MM.1S (cell line): ENCODE measurements at regions not wholly inside any gene's neighbourhood (a gene's known extent, or its start where the extent isn't known, plus 50 kb on each side); places are given as distances from the start of the nearest gene placed in this dataset.

Source experiments
- EZH2 ChIP-seq: fragments of 300-600 bp; sonication (generic); optimal IDR thresholded peaks from 2 replicates; pipeline ENCODE3; 2017; ENCODE audit warnings: low read depth, mild to moderate bottlenecking, antibody characterized with exemption, low read length, mixed read lengths
- TF ChIP-seq, protein P1 (sequence below): fragments of 300-600 bp; sonication (generic); IDR thresholded peaks from 2 replicates; pipeline ENCODE4 v1.5.1; 2016; ENCODE audit warnings: antibody characterized with exemption, low read length, mixed read lengths

DNA sequence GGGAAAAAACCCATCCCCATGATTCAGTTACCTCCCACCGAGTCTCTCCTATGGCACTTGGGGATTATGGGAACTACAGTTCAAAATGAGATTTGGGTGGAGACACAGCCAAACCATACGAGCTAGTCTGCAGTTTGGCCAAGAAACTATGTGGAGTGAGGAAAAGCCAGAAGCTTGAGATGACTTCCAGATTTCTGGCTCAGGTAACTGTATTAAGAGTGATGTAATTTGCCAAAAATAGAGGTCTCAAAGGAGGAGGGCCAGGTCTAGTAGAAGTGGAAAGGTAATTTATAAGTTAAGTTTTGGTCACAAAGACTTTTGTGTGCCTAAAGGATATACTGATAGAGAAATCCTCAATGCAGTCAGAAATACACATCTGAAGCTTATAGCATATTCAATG, 279.7 kb upstream of the MGMT start:
- TF ChIP-seq, protein P1, sequence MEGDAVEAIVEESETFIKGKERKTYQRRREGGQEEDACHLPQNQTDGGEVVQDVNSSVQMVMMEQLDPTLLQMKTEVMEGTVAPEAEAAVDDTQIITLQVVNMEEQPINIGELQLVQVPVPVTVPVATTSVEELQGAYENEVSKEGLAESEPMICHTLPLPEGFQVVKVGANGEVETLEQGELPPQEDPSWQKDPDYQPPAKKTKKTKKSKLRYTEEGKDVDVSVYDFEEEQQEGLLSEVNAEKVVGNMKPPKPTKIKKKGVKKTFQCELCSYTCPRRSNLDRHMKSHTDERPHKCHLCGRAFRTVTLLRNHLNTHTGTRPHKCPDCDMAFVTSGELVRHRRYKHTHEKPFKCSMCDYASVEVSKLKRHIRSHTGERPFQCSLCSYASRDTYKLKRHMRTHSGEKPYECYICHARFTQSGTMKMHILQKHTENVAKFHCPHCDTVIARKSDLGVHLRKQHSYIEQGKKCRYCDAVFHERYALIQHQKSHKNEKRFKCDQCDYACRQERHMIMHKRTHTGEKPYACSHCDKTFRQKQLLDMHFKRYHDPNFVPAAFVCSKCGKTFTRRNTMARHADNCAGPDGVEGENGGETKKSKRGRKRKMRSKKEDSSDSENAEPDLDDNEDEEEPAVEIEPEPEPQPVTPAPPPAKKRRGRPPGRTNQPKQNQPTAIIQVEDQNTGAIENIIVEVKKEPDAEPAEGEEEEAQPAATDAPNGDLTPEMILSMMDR = no peak
- no peak for TF ChIP-seq EZH2
